ENCODE measurements at regions not wholly inside any gene's neighbourhood (a gene's known extent, or its start where the extent isn't known, plus 50 kb on each side); places are given as distances from the start of the nearest gene placed in this dataset.

DNA sequence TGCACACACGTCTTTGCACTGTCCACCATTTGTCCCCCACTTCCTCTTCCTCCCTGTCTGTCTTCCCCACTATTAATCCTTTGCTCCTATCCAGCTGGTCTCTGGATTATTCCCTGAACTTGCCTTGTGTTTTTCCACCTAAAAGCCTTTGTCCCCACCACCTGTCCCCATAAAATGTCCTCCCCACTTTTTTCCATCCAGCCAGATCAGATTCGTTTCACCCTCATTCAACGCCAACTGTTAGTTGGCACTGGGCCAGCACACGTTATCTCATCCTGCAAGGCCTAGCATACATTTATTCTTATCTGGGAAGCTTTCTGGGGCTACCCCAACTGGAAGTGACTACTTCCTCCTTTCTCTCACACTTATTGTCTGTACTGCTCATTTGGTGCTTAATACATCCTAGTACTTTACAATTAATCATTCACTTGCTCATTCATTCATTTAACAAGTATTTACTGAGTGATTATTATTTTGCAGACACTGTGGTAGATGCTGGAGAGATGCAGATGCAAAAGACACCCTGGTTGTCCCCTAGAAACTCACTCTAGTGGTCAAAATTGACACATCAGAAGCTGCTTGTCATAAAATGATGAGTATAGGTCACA, 96.2 kb downstream of the RASSF10 start:
- peak; percentile 98 for DNase-seq

DNA sequence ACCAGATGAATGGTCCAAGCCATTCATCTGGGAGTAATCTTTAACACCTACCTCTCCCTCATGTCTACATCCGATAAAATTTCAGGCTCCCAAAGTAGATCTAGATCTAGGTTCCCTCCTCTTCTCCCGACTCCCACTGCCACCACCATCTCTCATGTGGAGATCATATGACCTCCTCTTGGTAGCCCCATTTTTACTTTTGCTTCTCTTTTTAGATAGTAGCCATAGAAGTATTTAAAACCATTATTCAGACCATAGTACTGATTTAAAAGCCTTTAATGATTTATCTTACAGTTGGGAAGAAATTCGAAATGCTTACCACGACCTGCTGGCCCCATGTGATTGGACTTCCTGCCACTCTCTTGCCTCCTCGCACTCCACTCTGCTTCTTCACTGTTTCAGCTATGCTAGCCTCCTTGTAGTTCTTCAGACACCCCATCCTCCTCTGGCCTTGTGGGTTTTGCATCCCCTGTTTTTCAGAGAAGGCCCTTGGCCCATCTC, 98.5 kb downstream of the RASSF10 start:
- DNase-seq = no peak

DNA sequence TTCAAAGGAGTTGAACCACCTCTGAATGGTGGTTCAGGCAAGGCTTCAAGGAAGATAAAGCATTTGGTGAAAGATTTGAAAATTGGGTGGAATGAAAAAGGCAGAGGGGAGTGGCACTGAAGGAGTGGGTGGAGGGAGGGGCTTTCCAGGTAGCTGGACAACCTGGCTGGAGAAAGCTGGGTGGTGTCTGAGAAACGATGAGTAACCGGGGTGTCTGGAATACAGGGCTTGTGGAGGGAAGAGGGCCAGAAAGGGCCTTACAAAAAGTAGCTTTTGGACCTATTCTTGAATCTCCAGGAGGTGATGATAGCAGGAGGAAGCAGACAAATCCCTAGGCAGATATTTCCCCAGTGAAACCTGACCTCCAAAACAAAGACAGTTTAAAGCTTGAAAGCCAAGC, 99.3 kb downstream of the RASSF10 start:
- DNase-seq = no peak

DNA sequence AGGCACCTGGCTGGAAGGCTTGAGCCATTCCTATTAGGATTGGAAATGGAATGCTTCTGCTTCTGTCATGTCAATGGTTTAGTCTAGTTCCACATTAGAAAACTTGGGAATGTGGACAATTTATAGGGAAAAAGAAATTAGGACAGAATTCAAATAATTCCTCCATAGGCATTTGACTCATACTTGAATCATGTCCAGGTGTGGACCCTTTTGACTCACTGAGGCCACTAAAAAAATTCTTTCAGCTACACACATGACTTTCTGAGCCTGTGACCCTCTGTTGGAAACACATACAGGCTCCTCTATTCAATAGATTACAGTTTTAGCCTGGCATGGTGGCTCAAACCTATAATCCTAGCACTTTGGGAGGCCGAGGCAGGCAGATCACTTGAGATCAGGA, 100.5 kb downstream of the RASSF10 start:
- DNase-seq = no peak

DNA sequence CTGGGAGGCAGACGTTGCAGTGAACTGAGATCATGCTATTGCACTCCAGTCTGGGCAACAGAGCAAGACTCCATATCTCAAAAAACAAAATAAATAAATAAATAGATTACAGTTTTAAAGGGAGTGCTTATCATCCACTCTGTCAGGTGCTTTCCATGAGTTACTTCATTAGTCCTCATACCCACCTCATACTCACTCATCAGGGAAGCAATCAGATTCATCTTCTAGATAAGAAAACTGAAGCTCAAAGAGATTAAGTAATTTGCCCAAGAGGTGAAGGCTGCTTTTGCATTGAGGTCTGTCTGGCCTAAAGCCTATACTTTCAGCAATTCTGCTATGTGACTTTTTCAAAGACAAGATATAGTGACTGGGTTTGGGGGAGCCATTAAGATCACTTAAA, 101.0 kb downstream of the RASSF10 start:
- no peak for DNase-seq

DNA sequence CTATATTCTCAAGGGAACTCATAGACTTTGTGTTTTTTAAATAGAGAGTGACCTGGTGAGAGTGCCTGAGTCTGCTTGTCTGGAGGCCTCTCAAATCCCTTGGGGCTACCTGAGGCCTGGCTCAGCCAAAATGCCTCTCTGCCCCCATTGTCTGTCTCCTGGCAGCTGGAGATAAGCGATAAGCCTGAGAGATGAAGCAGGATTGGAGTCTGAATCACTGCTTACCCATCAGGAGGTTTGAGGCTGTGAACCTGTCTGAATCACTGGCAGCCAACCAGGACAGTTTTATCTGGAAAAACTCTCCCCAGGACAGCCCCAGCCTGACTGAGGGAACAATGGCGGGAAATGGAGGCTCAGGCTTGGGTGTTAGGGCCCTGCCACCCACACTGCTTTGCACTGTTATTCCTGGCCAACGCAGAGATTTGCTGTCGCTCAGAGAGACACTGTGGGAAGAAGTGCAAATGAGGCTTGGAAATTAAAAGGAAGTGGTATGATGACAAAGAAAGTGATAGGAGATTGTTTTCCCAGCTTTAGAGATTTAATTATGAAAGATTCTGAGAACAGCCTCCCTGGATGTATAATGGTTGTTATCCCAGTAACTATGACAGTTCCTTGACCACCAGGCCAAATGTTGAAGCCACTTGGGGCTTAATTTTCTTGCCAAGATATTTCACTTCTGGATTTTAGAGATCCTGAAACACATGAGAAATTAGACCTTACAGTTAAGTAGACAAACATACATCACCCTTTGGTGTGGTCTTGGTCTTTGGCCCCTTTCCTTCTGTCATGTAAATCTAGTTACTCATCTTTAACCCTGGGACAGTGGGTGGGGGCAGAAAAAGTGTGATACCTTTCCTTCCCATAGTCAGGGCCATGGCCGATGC, 102.1 kb downstream of the RASSF10 start:
- DNase-seq = peak; percentile 95

DNA sequence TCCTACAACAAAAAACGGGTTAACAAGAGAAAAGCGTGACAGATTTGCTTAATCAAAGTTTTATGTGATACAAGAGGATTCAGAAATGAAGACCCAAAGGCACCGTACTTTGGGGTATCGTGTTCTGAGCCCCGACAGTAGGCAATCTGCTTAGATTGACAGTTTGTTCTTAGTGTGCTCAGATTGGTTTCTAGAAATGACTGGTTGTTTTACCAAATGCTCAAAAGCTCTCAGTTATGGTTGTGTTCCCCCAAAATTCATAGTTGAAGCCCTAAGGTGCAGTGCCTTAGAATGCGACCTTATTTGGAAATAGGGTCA, 102.7 kb downstream of the RASSF10 start:
- no peak for DNase-seq

DNA sequence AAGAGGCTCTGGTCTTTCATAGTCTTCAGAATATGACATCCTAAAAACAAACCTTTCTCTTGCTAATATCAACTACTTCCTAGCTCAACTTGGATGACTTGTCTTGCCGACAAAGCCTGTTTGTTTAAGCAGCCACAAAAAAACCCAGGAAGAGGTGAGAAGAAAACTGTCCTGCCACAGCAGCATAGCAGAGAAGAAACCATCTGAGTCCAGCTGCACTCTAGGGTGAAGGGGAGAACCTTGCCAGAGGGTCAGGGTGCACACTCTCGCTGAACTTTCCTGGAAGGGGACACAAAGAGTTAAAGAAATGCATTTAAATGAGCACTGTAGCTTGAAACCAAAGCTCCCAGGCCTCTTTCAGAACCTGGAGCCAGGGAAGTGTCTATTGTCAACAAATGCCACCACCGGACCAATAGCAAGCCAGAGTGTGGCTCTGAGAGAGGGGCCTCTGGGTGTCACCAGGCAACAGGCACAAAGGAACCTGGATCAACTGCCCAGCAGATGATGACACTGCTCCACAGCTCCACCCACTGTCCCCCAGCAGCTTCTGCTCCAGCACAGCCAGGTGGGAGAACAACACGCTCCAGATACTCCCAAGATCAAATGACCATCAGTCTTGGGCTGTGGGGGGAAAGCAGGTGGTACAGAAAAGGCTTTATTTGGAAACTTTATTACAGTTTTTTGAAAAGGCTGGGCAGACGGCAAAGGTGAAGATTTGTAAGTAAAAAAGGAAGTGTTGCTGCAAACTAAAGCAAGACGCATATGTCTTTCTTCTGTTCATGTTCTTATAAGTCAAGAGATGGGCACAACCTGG, 105.7 kb downstream of the RASSF10 start:
- peak; percentile 40 for DNase-seq

DNA sequence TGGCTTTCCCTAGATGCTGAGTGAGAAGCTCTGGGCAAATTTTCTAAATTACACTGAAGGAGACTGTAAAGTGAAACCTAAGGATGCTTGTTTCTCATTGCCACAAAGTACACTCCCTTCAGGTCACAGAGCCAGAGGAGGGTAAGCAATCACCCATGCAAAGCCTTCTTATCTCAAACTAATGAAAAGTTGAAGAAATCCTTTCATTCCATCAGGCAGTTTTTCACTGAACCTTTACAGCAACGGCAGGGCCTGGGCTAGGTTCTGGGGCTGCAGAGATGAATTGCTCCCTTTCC, 106.2 kb downstream of the RASSF10 start:
- DNase-seq = no peak

DNA sequence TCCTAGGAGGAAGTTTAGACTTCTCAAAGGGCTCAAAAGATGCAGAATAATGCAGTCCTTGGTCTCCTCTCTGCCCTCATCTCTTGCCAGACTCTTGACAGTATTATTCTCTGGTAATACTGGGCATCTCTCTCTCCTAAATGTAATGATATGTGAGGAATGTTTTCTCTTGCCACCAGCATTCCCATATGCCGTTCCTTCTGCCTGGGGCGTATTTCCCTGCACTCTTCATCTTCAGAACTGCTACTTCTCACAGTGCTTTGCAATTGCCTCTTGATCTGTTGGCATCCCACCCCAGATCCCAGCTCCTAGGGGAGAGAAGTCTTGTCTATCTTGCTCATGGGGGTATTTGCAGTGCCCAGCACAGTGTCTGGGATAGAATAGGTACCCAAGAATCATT, 107.4 kb downstream of the RASSF10 start:
- no peak for DNase-seq

DNA sequence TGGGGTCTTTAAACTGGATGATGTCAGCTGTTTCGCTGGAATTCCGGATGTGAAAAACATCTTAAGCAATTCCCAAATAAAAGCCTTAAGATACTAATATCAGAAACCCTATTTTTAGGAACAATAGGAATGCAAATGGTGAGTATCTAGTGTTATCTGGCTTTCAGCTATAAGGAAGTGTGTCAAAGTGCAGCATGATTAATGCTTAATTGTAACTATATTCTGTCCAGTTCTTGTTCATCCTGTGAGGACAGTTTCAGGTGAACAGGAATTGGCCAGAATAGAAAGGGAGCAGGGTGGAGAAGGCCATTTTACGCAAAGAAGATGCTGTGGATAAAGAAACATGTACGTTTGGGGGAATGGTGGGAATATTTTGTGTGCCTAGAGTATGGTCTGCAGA, 108.2 kb downstream of the RASSF10 start:
- DNase-seq = peak; percentile 37

DNA sequence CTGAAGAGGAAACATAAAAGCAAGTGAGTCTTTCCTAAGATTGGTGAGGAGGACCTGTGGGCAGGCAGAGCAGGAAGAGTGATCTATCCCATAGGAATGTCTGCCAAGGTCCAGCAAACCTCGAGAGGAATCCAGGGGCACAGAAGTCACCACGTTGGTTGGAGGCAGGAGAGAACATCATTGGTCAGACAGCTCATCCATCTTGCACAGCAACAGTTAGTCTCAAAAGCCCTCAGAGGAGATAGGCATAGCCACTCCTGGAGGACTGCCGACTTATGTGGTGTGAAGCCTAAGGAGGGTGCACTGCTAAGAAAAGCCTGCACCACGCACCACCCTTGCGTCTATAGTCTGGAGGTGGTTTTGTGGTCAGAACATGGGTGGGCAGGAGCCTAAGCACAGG, 109.1 kb downstream of the RASSF10 start:
- DNase-seq = peak; percentile 87

DNA sequence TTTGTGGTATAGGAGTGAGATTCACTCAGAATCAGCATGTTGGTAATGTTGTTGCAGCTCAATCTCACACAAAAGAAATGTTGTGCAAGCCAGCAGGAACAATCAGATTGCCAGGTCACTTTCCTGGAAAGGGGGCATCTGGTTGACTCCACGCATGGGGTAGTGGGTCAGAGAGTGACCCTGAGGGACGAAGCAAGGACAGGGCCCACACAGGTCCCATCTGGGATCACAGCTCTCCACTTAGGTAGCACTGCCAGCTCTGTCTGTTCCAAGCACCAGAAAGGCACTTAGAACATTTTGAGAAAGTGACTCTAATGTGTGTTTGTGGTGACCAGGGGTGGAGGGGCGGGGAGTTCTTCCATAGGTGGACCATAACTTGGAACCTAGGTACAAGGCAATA, 109.5 kb downstream of the RASSF10 start:
- no peak for DNase-seq

DNA sequence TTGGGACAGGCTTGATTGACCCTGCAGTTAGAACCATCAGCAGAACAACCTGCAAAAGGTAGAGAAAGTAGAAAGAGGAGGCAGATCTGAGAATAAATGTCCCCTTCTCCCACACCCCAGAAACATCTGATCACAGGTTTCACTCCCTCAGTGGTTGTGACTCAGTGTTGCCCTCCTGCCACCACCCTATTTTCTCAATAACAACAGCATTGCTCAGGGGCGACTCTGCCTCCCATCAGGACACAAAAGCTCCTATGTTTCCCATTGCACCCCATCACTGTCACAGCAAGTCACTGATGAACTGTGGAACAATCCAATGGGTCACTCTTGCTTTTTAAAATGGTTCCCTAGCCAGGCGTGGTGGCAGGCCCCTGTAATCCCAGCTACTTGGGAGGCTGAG, 110.2 kb downstream of the RASSF10 start:
- no peak for DNase-seq

DNA sequence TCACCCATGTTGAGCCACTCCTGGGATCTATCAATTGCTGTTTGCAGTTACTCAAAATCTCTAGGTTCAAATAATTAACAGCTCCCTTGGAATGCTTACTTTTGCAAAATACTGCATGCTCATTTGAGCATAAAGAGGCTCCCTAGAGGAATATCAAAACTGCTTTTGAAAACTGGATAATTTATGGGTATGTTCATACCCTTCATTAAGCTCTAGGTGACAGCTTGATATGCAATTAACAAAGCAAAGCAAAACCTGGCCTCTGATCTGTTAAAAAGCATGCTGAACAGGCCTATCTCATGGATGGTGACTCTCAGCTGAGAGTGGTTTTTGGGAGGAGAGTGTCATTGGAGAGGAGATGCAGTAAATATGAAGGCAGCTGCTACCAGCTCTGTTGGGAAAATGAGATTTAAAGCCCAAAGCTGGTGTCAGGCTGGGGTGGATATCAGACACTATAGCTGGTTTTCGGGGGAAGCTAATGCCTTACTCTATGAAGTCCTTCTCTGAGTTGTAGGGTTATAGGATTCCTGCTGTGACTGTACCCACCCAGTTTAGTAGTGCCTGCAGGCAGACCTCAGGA, 110.9 kb downstream of the RASSF10 start:
- DNase-seq = no peak

DNA sequence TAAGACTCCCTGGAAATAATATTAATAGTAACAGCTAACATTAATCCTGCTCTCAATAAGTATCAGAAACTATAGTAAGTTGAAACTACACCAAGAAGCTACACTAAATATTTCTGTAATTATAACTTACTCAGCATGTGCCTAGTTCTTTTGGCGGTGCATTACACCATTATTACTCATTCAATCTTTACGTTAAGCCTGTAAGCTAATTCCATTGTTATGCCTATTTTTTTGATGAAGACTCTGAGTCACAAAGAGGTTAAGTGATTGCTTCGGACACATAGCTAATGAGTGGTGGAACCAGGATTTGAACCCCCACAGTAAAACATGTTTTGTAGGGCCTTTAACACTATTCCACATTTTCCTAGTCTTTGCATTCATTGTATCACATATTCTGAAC, 111.6 kb downstream of the RASSF10 start:
- DNase-seq = peak; percentile 55

DNA sequence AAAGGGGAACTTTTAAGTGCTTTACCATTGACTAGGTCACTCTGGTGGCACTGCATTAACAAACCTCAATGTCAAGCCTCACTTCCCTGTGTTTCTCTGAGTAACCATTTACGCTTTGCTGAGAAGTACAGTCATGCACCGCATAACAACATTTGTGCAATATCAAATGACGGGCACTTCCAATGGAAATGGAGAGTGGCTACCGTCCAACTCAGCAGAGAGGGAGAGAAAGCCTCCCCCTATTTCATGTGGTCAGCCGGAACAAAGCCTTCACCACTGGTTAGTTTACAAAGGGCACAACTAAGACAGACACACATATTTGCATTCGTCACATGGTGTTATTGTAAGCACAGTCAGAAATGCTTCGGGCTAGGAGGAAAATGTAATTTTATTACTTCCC, 117.3 kb downstream of the RASSF10 start:
- no peak for DNase-seq

DNA sequence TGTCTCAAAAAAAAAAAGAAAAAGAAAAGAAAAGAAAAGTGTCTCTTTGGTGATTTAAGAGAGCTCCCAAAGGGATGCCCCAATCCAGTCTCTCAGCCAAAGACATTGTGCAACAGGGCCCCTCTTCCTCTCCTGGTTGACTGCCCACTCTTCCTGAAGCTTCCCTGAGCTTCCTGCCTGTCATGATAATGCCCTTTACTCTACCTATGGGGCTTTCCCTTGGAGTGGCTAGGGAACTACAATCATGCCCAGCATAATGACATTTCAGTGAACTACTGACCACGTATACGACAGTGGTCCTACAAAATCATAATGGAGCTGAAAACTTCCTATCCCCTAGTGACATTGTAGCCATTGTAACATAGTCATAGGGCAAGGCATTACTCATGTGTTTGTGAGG, 118.0 kb downstream of the RASSF10 start:
- no peak for DNase-seq

DNA sequence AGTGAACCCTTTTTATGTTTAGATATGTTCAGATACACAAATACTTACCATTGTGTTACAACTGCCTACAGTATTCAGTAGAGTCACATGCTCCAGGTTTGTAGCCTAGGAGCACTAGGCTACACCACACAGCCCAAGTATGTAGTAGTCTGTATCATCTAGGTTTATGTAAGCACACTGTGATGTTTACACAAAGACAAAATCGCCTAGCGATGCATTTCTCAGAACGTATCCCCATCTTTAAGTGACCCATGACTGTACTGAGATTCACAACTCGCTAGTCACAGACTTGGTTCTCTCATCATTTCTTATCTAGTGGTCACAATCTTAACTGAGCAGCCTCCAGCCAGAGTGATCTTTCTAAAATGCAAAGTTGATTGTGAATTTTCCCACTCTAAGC, 119.2 kb downstream of the RASSF10 start:
- no peak for DNase-seq

DNA sequence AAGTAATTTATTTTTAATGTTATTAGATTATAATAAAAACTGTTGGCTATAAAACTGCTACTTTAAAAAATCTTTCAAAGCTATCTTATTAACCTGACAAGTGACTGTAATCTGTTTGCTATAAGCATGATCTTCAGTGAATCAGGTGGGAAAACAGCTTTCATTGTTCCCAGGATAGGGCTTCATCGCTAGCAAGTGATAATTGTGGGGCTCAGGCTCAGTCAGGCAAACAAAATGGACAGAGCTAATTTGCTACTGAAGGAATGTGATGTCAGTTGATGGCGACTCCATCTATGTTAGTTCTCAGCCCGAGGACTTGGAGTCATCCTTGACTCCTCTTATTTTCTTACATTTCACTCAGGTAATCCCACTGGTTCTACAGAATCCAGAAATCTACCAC, 125.0 kb downstream of the RASSF10 start:
- no peak for DNase-seq

DNA sequence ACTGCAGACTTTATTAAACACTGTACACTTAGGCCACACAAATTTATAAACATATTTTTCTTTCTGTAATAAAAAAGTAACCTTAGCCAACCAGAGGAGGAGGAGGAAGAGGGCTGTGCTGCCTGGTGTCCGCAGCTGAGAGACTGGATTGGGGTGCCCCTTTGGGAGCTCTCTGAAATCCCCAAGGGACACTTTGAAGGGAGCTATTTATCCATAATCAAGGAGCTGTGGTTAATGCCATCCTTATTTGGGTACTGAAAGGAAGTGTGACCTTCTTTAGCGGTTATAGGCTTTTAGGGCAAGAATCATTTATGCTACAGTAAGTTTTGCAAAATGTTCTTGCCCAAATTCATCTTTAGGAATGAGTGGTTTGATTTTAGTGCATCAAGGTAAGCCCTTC, 125.8 kb downstream of the RASSF10 start:
- no peak for DNase-seq

DNA sequence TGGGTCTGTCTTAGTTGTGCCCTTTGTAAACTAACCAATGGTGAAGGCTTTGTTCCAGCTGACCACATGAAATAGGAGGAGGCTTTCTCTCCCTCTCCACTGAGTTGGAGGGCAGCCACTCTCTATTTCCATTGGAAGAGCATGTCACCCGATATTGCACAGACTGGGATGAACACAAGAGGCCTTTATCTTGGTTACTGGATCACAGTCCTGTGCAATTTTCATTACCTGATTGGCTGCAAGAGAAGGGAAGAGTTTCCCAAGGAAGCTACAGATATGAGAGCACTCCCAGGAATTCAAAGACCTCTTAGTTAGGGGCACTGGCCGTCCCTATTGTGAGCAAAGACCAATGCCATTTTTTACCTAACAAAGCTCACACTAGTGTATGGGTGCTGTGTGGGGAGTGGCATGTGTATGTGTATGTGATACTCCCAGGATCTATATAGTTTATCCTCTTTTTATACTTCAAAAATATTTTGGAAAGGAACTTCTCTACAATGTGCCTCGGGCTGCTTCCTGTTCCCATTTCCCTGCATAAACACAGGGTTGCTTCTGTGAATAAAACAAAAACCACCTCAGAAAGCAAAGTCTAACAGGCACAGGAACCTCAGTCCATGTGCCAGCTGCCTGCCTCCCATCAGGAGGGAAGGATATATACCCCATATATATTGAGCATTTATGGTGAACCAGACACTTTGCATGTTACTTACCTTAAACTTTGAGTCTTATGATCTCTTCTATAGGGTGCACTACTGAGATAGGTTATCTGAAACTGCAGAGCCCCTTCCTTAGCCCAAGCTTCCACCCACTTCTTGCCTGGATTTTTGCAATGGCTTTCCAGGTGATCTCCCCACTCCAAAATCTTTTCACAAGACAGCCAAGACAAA, 126.5 kb downstream of the RASSF10 start:
- peak; percentile 41 for DNase-seq

DNA sequence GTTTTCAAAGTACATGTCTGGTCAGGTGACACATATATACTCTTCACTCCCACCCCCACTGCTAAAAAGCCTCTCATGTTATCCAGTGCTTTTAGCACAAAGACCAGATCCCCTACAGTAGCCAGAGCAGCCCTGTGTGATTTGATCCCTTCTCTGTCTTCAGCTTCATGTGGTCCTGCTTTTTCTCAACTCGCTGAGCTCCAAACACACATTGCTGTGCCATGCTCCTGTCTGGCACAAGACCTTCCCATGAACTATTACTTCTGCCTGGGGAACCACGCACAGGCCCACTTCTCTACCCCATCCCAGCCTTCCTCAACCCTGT, 127.1 kb downstream of the RASSF10 start:
- no peak for DNase-seq

Measured in dermis blood vessel endothelial cell (primary cell).